Esophagus mucosa (tissue), 1 donor: ENCODE measurements at regions not wholly inside any gene's neighbourhood (a gene's known extent, or its start where the extent isn't known, plus 50 kb on each side); places are given as distances from the start of the nearest gene placed in this dataset.

Source experiments
- ATAC-seq: fragments of 200-7000 bp; cut with Tn5 transposase; one replicate; pipeline ENCODE4 v1.9.1; 2020
- donor health status: DM: yes; HTN: yes; CAD: no.

GRCh38 chr6:113434641-113435040 lies 422.5 kb upstream of the MARCKS start:
- no peak for ATAC-seq

- no peak for ATAC-seq
Measured at GRCh38 chr6:113437566-113437965, 419.6 kb upstream of the MARCKS start.

- no peak for ATAC-seq
Measured at GRCh38 chr6:113439866-113440265, 417.3 kb upstream of the MARCKS start.

GRCh38 chr6:113442040-113442439 lies 415.1 kb upstream of the MARCKS start:
- no peak for ATAC-seq

- ATAC-seq, result no peak
Measured at GRCh38 chr6:113445201-113445600, 411.9 kb upstream of the MARCKS start.

- ATAC-seq, result peak; percentile 89
Measured at GRCh38 chr6:113447088-113447831, 409.9 kb upstream of the MARCKS start.

GRCh38 chr6:113449051-113449450 lies 408.1 kb upstream of the MARCKS start:
- ATAC-seq, result peak; percentile 69

GRCh38 chr6:113450061-113450465 lies 407.1 kb upstream of the MARCKS start:
- no peak for ATAC-seq

- no peak for ATAC-seq
Measured at GRCh38 chr6:113451049-113451448, 406.1 kb upstream of the MARCKS start.

- no peak for ATAC-seq
Measured at GRCh38 chr6:113457198-113457597, 399.9 kb upstream of the MARCKS start.

- ATAC-seq, result no peak
Measured at GRCh38 chr6:113457751-113458150, 399.4 kb upstream of the MARCKS start.

- ATAC-seq, result no peak
Measured at GRCh38 chr6:113458368-113459010, 398.7 kb upstream of the MARCKS start.

GRCh38 chr6:113461153-113461932 lies 395.8 kb upstream of the MARCKS start:
- no peak for ATAC-seq

- ATAC-seq, result no peak
Measured at GRCh38 chr6:113464536-113464935, 392.6 kb upstream of the MARCKS start.

- peak; percentile 62 for ATAC-seq
Measured at GRCh38 chr6:113464960-113465359, 392.2 kb upstream of the MARCKS start.

GRCh38 chr6:113466526-113466925 lies 390.6 kb upstream of the MARCKS start:
- ATAC-seq, result no peak

- ATAC-seq, result no peak
Measured at GRCh38 chr6:113475392-113475791, 381.8 kb upstream of the MARCKS start.

- ATAC-seq, result peak; percentile 38
Measured at GRCh38 chr6:113476937-113477839, 380.0 kb upstream of the MARCKS start.

GRCh38 chr6:113480616-113481015 lies 376.5 kb upstream of the MARCKS start:
- ATAC-seq, result no peak

- no peak for ATAC-seq
Measured at GRCh38 chr6:113481458-113481857, 375.7 kb upstream of the MARCKS start.

GRCh38 chr6:113481910-113482309 lies 375.2 kb upstream of the MARCKS start:
- no peak for ATAC-seq

- no peak for ATAC-seq
Measured at GRCh38 chr6:113482771-113483170, 374.4 kb upstream of the MARCKS start.
